Neural progenitor cell (in vitro differentiated cells): ENCODE measurements at regions not wholly inside any gene's neighbourhood (a gene's known extent, or its start where the extent isn't known, plus 50 kb on each side); places are given as distances from the start of the nearest gene placed in this dataset.

Source experiments
- EZH2 ChIP-seq: fragments of 200-600 bp; sonication (generic); IDR thresholded peaks from 2 replicates; pipeline ENCODE4 v1.6.1; 2017; ENCODE audit warnings: antibody characterized with exemption, mild to moderate bottlenecking, moderate library complexity
- EZH2phosphoT487 ChIP-seq: fragments of 200-600 bp; sonication (generic); IDR thresholded peaks from 2 replicates; pipeline ENCODE4 v1.6.1; 2017; ENCODE audit warnings: antibody characterized with exemption
- TF ChIP-seq, protein P1 (sequence below): fragments of 200-600 bp; sonication (generic); IDR thresholded peaks from 2 replicates; pipeline ENCODE4 v1.5.1; 2017; ENCODE audit warnings: antibody characterized with exemption, mild to moderate bottlenecking

DNA sequence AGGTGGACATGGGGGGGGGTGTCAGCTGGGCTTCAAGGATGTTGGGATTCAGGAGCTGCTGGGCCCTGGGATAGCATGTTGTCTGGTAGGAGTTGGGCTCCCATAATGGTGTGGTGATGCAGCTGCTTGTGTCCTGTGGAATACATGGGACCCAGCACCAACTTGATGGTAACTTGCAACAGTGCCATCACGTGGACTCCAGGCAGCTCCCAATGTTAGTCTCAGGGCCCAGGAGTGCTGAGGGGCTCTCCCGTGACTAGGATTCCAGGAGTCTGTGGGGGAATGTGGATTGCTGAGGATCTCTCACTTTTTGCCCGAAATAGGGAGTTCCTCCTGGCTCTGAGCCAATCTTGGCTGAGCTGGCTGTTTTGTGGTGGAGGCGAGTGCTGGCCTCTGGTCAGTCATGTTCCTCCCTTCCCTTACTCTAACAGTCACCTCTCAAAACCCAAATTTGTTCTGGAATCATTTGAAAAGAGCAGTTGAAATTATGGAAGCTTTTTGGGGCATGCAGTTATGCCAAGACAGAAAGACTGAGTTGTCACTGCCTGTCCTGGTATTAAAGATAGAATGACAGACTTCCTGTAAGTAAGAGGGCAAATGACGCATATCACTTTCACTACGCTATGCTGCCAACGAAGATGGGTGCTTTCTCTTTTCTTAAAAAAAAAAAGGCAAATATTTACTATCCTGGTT, 607.1 kb downstream of the ADCYAP1 start:
- TF ChIP-seq, protein P1, sequence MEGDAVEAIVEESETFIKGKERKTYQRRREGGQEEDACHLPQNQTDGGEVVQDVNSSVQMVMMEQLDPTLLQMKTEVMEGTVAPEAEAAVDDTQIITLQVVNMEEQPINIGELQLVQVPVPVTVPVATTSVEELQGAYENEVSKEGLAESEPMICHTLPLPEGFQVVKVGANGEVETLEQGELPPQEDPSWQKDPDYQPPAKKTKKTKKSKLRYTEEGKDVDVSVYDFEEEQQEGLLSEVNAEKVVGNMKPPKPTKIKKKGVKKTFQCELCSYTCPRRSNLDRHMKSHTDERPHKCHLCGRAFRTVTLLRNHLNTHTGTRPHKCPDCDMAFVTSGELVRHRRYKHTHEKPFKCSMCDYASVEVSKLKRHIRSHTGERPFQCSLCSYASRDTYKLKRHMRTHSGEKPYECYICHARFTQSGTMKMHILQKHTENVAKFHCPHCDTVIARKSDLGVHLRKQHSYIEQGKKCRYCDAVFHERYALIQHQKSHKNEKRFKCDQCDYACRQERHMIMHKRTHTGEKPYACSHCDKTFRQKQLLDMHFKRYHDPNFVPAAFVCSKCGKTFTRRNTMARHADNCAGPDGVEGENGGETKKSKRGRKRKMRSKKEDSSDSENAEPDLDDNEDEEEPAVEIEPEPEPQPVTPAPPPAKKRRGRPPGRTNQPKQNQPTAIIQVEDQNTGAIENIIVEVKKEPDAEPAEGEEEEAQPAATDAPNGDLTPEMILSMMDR = no peak
- TF ChIP-seq EZH2 (no peak), EZH2phosphoT487 (no peak)
